ENCODE measurements at regions not wholly inside any gene's neighbourhood (a gene's known extent, or its start where the extent isn't known, plus 50 kb on each side); places are given as distances from the start of the nearest gene placed in this dataset.

DNA sequence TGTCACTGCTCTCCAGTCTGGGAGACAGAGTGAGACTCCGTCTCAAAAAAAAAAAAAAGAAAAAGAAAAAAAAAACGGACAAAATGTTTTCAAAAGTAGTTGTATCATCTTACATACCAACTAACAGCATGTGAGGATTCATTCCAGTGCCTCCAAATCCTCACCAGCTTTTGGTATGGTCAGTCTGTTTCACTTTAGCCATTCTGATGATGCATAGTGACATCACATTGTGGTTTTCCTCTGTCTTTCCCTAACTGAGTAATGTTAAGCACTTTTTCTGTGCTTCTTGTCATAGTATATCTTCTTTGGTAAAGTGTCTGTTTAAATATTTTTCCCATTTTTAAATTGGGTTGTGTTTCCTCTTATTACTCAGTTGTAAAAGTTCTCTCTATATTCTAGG lies 251.4 kb upstream of the CTBP2 start:
- H3K9me1 ChIP-seq (ENCODE audit: control insufficient read depth, extremely low read depth, insufficient read depth, low read length): no peaks in the 10 kb centered on the region
- H3K27ac ChIP-seq (ENCODE audit: control insufficient read depth, insufficient read depth, low read length): no peak overlapping the region
- no peaks in the 10 kb centered on the region for H3K79me2 ChIP-seq (ENCODE audit: control insufficient read depth, insufficient read depth, low read length)
- peaks cover 18% of the 10 kb centered on the region for H3K4me1 ChIP-seq (ENCODE audit: control insufficient read depth, extremely low read depth, insufficient read depth, low read length)
- no peak overlapping the region for H2AFZ ChIP-seq (ENCODE audit: control insufficient read depth, low read length)
- TF ChIP-seq EZH2 (IDR thresholded peaks at IDR 0.05; ENCODE audit: low read length): no peak
- TF ChIP-seq, protein P1, sequence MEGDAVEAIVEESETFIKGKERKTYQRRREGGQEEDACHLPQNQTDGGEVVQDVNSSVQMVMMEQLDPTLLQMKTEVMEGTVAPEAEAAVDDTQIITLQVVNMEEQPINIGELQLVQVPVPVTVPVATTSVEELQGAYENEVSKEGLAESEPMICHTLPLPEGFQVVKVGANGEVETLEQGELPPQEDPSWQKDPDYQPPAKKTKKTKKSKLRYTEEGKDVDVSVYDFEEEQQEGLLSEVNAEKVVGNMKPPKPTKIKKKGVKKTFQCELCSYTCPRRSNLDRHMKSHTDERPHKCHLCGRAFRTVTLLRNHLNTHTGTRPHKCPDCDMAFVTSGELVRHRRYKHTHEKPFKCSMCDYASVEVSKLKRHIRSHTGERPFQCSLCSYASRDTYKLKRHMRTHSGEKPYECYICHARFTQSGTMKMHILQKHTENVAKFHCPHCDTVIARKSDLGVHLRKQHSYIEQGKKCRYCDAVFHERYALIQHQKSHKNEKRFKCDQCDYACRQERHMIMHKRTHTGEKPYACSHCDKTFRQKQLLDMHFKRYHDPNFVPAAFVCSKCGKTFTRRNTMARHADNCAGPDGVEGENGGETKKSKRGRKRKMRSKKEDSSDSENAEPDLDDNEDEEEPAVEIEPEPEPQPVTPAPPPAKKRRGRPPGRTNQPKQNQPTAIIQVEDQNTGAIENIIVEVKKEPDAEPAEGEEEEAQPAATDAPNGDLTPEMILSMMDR (optimal IDR thresholded peaks at IDR 0.05 in 1 of 3, IDR thresholded peaks at IDR 0.05 in 1 of 3, conservative IDR thresholded peaks at IDR 0.05 in 1 of 3; ENCODE audit: extremely low read depth in 1 of 3, insufficient read depth in 2 of 3, low read length in 3 of 3): no peak
- H4K20me1 ChIP-seq (ENCODE audit: control insufficient read depth, extremely low read depth, insufficient read depth, low read length): no peaks in the 10 kb centered on the region
- dilution Hi-C loops (cut with MboI; ENCODE audit: extremely low pct_ligation_motif_present, low sequenced_read_pairs): no loop called here
- FAIRE-seq: peak; percentile 97
- no peak overlapping the region for H3K4me3 ChIP-seq (ENCODE audit: control insufficient read depth in 2 of 3, extremely low read depth in 1 of 3, insufficient read depth in 2 of 3, low read depth in 1 of 3, low read length in 3 of 3)
- H3K36me3 ChIP-seq (ENCODE audit: control insufficient read depth in 2 of 2, extremely low read depth in 1 of 2, insufficient read depth in 2 of 2, low read length in 2 of 2): no peaks in the 10 kb centered on the region
- H3K4me2 ChIP-seq (ENCODE audit: control insufficient read depth, extremely low read depth, insufficient read depth, low read depth, low read length): no peak overlapping the region
- peak; percentile 55 for DNase-seq (ENCODE audit: low read depth, low spot score)
- no peak overlapping the region for H3K9ac ChIP-seq (ENCODE audit: control insufficient read depth, extremely low read depth, insufficient read depth, low read length)
- H3K27me3 ChIP-seq (ENCODE audit: control insufficient read depth, extremely low read depth, insufficient read depth, low read length): peaks cover 9% of the 10 kb centered on the region
- no peaks in the 10 kb centered on the region for H3K9me3 ChIP-seq (ENCODE audit: control insufficient read depth, low read depth, low read length)

DNA sequence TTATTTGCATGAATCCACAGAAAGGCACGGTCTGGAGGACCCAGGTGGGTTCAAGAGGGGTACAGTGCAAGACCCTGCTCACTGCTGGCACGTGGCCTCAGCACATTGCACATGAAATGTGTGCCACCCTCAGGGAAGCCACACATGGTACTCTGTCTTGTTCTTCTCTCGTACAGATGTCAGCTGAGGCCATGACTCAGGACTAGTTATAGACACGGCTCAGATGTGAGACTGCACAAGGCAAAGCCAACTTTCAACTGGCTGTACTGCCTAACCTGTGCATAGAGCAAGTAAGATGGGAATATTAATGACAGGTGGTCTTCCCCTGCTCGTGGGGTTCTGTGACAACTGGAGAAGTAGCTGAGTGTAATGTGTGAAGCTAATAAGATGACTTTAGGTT lies 249.4 kb upstream of the CTBP2 start:
- Histone ChIP-seq H3K9me1 (ENCODE audit: control insufficient read depth, extremely low read depth, insufficient read depth, low read length) (no peaks in the 10 kb centered on the region), H3K4me1 (ENCODE audit: control insufficient read depth, extremely low read depth, insufficient read depth, low read length) (peaks cover 22% of the 10 kb centered on the region), H3K27me3 (ENCODE audit: control insufficient read depth, extremely low read depth, insufficient read depth, low read length) (no peaks in the 10 kb centered on the region), H3K4me3 (ENCODE audit: control insufficient read depth in 2 of 3, extremely low read depth in 1 of 3, insufficient read depth in 2 of 3, low read depth in 1 of 3, low read length in 3 of 3) (no peak overlapping the region), H3K9me3 (ENCODE audit: control insufficient read depth, low read depth, low read length) (no peaks in the 10 kb centered on the region), H4K20me1 (ENCODE audit: control insufficient read depth, extremely low read depth, insufficient read depth, low read length) (no peaks in the 10 kb centered on the region), H2AFZ (ENCODE audit: control insufficient read depth, low read length) (no peak overlapping the region), H3K27ac (ENCODE audit: control insufficient read depth, insufficient read depth, low read length) (no peak overlapping the region), H3K36me3 (ENCODE audit: control insufficient read depth in 2 of 2, extremely low read depth in 1 of 2, insufficient read depth in 2 of 2, low read length in 2 of 2) (no peaks in the 10 kb centered on the region), H3K79me2 (ENCODE audit: control insufficient read depth, insufficient read depth, low read length) (no peaks in the 10 kb centered on the region), H3K9ac (ENCODE audit: control insufficient read depth, extremely low read depth, insufficient read depth, low read length) (no peak overlapping the region), H3K4me2 (ENCODE audit: control insufficient read depth, extremely low read depth, insufficient read depth, low read depth, low read length) (no peak overlapping the region)
- dilution Hi-C loops (cut with MboI; ENCODE audit: extremely low pct_ligation_motif_present, low sequenced_read_pairs): no loop called here
- no peak for TF ChIP-seq EZH2 (IDR thresholded peaks at IDR 0.05; ENCODE audit: low read length)
- TF ChIP-seq, protein P1 (optimal IDR thresholded peaks at IDR 0.05 in 1 of 3, IDR thresholded peaks at IDR 0.05 in 1 of 3, conservative IDR thresholded peaks at IDR 0.05 in 1 of 3; ENCODE audit: extremely low read depth in 1 of 3, insufficient read depth in 2 of 3, low read length in 3 of 3): no peak
- FAIRE-seq: peak; percentile 20
- no peak for DNase-seq (ENCODE audit: low read depth, low spot score)

Measured in keratinocyte (primary cell).